ENCODE measurements at regions not wholly inside any gene's neighbourhood (a gene's known extent, or its start where the extent isn't known, plus 50 kb on each side); places are given as distances from the start of the nearest gene placed in this dataset.

- DNase-seq = no peak
These were observed 244.3 kb upstream of the NWD2 start for GRCh38 chr4:37000281-37000680.

- no peak for DNase-seq
These were observed 242.7 kb upstream of the NWD2 start for GRCh38 chr4:37001688-37002436.

- DNase-seq = no peak
These were observed 241.9 kb upstream of the NWD2 start for GRCh38 chr4:37002625-37003024.

DNA sequence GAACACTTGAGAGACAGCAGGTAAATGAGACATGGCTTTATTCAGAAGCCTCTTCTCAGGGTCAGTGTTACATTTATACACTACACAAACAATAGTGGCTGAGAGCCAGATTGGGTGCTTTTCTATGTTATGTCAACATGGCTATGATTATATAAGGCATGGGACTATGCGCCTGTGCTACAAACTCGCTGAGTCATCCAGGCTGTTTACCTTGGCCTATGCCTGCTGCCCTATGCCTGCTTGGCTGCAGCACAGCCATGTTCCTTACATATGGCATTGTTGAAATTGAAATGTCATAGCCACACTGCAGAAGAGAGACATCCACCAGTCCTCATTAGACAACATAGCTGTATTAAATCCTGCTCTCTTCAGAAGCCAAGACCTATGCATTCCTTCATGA is 236.3 kb upstream of the NWD2 start:
- DNase-seq = no peak

DNA sequence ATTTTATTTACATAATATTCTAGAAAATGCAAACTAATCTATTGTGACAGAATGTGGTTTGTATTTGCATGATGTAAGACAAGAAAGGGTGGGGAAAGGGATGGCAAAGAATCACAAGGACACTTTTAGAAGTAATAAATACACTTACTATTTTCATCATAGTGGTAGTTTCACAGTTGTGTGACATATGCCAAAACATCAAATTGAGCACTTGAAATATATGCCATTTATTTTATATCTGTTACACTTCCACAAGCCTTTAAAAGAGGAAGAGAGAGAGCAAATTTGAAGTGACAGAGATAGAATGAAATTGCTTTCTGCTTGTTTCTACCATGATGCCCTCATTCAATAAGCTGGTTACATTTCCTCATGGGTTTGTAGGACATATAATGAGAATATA is 230.0 kb upstream of the NWD2 start:
- DNase-seq = no peak

DNA sequence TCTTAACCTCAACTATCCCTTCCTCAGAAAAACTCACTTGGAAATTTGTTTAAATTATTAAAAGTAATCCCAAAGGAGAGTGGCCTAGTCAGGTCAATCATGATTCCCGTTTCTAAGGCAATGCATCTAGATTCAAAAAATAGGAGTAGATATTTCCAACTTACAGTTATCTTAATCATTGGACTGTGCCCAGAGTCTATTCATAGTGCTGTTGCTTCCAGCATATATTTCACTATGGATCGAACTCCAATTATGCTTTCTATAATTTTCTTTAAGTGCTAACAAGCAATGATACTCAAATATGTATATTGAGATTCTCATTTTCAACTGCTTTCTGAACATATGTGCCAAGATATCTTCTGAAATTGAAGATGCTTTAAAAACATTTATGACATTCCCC is 229.2 kb upstream of the NWD2 start:
- DNase-seq = no peak

GRCh38 chr4:37023504-37023903 is 221.0 kb upstream of the NWD2 start:
- DNase-seq = no peak

- DNase-seq = no peak
These were observed 220.5 kb upstream of the NWD2 start for GRCh38 chr4:37023996-37024395.

DNA sequence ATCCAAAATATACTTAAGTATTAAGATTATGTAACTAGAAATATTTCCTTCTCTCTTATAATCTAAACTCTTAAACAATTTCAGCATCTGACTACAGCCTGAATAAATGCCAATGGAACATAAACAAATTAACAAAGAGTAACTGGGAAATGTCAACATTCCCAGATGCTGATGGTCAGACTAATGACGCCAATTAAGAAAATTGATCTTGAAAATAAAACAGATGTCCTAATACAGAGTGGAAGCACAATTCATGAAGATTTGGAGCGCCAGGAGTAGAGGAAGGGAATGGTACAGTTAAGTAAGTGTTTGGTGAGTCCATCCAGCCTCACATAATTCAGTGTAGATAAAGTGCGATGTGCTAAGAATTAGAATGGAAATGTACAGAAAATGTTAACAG is 203.7 kb upstream of the NWD2 start:
- DNase-seq = no peak

GRCh38 chr4:37043342-37043741 is 201.2 kb upstream of the NWD2 start:
- DNase-seq = no peak

- DNase-seq = no peak
These were observed 193.4 kb upstream of the NWD2 start for GRCh38 chr4:37051111-37051510.

DNA sequence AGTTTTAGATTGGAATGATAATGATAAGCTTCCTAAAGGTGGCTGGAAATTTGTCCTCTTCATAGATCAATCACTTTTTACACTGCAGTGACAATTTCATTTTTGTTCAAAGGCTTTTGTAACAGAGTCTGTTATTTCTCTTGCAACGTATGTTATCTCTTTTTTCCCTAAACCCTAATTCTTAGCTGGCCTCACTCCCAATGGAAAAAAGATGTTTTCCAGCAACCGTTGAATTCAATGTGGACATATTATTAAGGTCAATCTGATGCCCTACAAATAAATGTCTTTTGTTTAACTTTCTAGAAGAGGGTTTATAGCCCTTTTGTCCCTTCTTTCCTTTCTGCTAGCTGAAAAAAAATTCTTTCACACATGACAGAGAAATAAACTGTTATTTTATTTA is 192.7 kb upstream of the NWD2 start:
- DNase-seq = no peak

DNA sequence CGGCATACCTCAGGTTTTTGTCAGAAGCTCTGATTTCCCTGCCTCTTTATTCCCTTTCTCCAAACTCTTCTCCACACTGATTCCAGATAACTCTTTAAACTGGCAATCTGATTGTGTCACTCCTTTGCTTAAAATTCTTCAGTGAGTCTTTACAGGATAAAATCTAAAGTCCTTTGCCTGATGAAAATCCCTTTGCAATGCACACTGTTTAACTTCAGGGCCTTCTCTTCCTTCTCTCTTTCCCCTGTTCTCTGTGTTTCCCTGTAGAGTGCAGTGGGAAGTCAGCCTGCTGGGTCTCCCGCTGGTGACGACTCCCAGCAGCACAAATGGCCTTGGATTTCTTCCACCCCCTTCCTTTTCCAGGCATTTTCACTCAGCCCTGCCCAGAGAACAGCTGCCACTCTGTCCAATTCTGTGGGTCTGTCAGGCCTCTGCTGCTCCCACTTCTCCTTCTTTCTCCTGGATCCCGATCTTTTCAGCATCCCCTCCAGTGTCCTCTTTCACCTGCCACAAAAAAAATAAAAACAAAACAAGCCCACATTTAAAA is 189.9 kb upstream of the NWD2 start:
- DNase-seq = no peak

DNA sequence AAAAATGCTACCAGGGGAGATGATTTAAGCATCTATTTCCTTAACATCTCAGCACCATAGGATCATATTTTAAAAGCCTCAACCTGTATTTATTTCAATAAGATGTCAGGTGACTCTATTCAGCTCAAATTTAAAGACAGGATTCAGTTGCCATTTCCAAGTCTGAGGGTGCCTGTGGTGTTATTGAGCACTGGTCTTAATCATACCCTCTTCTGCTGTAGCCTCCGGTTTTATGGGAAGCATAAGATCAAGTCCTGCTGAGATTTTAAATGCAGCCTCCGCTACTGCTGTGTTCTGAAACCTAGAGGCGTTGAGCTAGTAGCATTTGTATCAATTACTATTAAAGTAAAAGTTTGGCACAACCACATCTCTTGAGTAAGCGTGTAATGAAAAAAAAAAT is 185.7 kb upstream of the NWD2 start:
- no peak for DNase-seq

DNA sequence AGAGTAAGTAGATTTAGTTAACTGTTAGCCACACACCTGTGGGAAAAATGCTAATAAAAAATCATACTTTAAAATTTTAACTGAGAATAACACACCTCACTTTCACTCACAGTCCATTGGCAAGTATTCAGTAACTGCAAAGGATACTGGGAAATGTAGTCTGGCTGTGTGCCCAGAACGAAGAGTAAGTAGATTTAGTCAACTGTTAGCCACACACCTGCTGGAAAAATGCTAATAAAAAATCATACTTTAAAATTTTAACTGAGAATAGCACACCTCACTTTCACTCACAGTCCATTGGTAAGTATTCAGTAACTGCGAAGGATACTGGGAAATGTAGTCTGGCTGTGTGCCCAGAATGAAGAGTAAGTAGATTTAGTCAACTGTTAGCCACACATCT is 178.4 kb upstream of the NWD2 start:
- no peak for DNase-seq

DNA sequence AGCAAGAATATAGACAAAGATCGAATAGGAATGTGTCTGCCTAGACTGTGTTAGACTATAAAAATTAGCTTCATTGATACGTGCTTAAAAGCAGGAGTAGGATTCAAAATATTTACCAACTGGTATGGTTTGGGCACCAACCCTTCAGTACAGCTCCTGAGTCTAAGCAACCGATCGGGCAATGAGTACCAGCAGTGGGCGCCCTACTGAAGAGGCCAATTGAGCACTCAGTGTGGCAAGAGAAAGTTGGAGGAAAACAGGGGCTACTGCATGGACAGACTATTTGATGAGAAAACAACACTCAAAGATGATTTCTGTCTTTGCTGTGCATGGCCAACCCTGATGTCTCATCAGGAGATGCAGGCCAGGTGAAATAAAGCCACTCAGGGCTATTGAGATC is 176.0 kb upstream of the NWD2 start:
- no peak for DNase-seq

GRCh38 chr4:37070041-37070440 is 174.5 kb upstream of the NWD2 start:
- no peak for DNase-seq

- DNase-seq = no peak
These were observed 173.0 kb upstream of the NWD2 start for GRCh38 chr4:37071576-37071975.

DNA sequence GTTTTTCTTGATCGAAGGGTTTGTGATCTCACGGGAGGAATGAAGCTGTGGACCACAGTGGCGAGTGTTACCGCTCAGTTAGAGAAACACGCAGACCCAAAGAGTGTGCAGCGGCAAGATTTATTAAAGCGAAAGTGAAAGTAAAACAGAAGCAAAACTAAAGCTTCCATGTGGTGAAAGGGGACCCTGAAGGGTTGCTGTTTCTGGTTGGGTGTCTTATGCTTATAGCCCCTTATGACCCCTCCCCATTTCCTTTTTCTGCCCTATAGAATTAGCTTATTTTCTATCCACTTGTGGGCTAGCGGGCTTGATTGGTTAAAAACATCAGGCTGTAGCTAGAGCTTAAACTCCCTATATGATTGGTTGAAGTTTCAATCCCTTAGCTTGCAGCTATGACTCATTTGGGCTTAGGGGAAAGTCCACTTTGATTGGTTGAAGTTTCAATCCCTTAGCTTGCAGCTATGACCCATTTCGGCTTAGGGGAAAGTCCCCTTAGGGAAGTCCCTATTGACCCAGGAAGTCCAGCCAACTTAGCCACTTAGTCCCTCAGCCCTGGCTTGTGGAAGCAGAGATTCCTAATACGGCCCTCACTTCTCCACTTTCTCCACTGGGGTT is 171.2 kb upstream of the NWD2 start:
- DNase-seq = no peak

DNA sequence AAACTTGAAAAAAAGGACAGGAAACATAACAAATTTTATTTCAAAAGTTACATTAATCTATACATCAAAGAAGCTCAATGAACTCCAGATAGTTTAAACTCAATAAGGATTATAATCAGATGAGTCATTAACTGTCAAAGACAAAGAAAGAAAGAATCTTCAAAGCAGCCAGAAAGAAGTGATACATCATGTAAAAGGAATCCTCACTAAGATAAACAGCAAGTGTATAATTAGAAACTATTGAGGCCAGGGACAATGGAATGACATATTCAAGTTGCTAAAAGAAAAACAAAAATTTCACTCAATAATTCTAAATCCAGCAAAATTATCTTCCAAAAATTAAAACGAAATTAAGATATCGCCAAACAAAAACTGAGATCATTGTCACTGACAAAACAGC is 161.6 kb upstream of the NWD2 start:
- DNase-seq = no peak

DNA sequence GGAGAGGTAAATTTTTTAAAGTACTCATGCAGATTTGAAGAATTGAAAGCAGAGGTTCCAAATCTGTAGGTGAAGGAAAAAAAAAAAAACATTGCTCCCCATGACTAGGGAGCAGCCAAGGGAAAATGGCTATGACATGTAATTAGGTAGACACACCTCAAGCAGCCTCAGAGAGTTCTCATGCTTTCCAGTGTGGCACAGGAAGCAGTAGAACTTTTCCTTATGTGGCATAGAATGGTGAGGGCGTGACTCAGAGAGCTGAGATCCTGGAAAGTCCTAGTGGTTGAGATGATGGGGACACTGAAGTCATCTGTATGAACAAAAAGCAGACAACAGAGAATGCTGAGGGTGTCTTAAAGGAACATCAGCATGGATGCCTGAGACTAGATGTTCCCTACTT is 148.6 kb upstream of the NWD2 start:
- no peak for DNase-seq

DNA sequence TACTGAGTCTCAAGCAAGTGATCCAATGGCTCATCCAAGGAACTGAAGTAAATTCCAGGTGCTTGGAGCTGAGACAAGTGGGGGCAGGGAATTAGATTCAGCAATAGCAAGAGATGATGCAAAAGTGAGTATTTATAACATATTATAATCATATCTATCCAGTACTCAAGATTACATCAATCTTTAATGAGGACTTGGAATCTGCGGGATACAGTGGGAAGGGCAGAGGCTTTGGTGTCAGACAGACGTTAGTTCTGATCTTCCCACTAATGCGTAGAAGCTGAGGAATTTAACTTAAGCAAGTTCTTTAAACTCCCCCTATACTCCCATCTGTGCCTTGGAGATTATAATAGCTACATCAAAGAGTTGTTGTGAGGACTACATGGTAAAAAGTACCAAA is 143.4 kb upstream of the NWD2 start:
- DNase-seq = no peak

GRCh38 chr4:37101686-37102085 is 142.9 kb upstream of the NWD2 start:
- no peak for DNase-seq

DNA sequence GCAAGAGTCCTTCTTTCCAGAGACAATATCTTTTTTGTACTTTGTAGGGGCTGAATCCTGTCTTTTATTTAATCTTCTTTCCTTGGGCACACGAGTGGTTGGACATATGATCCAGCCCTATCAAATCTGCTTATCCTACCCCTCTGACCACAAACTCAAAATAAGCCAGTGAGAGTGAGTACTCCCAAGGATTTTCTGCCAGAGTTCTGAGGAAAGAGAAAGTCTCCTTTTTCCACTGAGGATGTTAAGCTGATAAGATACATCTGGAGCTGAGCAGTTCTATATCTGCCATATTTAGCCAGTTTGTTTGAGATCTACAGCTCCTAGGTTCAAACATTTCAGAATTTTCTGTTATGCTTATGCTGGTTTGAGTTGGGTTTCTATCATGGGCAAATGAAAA is 134.8 kb upstream of the NWD2 start:
- no peak for DNase-seq

GRCh38 chr4:37124800-37125199 is 119.7 kb upstream of the NWD2 start:
- no peak for DNase-seq

All from CD4-positive, alpha-beta T cell treated with Interleukin-17A for 4 hours (primary cell).